Fibroblast of skin of abdomen (primary cell): ENCODE measurements at regions not wholly inside any gene's neighbourhood (a gene's known extent, or its start where the extent isn't known, plus 50 kb on each side); places are given as distances from the start of the nearest gene placed in this dataset.

Experiments
- DNase-seq: peaks from one replicate; pipeline ENCODE4 v3.0.0-alpha.2; 2013

DNA sequence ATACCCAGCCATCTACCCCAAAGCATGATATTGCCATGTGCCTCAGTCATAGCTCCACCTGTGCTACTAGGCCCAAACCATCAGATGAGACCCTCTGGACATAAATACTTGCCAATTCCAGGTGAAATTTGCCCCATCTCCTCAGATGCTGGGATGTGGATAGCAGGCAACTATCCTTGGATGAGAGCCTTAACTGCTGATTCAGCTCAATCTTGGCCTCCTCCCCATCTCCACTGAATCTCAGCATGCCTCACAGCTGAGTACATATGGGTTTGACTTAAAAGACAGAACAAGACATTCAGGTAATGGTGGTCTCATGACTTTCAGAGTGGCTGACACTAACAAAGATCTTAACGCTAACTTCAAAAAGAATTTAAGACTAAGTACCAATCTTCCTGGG, 50.8 kb upstream of the KLHL13 start:
- no peak for DNase-seq

DNA sequence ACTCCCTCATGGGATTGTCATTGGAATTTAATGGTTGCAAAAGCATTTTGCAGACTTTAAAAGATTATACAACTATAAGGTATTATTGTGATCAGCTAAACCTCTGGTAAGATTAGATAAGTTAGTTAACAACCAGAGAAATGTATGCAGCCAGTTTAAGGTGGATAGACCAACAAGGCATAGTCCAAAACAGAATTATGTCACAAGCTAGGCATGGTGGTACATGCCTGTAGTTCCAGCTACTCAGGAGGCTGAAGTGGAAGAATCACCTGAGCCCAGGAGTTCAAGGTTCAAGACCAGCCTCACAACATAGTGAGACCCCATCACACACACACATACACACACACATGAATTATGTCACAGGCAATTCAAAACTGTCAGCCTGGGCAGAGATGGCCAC, 54.7 kb upstream of the KLHL13 start:
- DNase-seq: no peak

DNA sequence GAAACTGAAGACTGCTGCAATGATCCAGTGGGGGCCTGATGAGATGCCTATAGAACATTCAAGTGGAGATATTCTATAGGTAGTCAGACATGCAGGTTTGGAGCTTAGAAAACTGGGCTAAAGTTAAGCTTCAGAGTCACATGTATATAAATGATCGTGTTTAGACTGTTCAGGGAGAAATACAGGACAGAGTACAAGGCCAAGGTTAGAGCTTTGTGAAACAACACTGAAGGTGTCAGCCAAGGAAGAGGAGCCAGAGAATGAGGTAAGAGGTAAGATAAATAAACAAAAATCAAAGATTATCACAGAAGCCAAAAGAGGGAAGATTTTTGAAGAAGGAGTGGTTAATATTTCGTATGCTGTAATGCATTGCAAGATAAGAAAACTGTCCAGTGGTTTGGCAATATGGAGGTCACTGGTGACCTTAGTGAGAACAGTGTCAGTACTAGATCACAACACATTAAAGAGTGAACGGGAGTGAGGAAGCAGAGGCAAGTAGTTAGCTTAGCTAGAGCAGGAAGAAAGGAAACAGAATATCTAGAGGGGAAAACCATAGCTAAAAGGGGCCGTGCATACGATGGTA, 58.0 kb upstream of the KLHL13 start:
- DNase-seq: no peak

DNA sequence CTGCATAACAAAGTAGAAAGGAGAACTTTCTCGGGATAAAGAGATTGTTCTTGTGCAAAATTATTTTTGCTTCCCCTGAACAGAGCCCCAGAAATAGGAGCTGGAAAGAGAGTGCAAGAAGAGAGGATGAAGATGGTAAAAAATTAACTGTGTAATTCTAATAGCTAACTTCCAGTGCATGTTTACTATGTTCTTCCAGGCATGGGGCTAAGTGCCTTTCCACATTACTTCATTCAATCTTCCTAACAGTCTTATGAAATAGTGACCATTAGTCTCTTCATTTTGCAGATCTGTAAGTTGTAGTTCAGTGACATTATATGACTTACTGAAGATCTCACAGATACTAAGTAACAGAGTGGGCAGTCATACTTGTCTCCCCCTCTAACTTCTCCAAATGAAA, 61.1 kb upstream of the KLHL13 start:
- no peak for DNase-seq

DNA sequence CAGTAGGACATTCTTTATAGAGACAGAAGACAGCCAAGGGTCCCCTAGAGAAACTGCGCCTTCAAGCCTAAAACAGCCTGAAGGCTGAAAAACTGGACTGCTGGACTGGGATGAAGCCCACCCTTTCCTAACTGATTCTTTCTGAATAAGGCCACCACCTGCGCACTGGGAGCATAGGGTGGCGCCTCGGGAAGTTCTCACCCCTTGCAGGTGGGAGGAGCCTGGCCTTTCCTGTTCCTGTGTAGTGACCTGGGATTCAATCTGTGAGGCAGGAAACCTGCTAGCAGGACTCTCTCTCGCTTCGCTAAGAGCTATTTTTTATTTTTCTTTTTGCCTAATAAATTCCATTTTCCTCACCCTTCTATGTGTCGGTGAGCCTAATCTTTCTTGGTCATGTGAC, 61.8 kb upstream of the KLHL13 start:
- no peak for DNase-seq

DNA sequence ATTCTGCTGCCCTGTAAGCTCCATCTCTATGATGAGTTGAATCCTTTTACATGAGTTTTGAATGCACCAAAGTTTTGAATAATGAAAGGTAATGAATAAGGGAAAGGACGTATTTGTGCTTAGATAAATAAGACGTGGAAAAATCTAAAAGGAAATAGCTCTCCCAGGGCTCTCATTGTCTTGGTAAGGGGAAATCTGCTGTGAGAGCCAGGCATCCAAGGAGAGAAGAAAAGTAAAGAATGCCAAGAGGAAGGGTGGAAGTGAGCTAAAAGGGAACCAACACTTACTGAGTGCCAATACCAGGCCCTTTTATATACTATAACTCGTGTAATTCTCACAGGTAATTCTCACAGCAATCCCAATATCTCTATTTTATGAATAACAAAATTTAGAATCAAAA, 62.6 kb upstream of the KLHL13 start:
- no peak for DNase-seq

DNA sequence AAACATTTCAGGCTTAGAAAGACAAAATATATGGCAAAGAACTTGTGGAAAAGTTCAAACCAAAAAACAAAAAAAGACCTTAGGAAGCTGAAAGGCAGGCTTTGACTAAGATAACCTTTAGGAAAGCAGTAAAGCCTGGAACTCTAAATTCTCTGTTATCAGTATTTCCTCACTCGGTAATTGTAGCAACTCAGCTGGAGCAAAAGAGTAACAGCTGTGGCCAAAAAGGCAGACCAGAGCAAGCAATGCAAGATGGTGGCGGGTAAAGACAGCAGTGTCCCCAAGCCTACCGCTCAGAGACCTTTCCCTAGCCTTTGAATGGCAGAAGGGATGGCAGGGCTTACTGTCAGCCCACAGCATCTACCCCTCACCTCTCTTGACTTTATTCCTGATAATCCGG, 63.1 kb upstream of the KLHL13 start:
- DNase-seq: no peak

DNA sequence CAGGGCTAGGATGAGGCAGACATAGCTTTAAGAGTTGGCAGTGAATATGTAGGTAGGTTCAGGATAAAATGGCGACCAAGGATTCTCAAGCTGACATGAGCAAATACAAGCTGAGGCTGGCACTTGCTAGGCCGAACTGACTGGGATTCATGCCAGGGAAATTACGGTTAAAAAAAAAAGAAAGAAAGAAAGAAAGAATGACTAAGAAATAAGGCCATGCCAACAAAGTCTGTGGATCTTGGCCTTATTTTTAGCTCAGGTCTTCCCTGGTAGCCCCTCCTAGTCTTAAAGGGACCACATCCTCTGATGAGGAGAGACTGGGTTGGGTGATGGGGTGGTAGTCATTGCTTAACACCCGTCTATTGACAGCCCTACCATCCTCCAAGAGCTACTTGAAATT, 64.4 kb upstream of the KLHL13 start:
- no peak for DNase-seq

DNA sequence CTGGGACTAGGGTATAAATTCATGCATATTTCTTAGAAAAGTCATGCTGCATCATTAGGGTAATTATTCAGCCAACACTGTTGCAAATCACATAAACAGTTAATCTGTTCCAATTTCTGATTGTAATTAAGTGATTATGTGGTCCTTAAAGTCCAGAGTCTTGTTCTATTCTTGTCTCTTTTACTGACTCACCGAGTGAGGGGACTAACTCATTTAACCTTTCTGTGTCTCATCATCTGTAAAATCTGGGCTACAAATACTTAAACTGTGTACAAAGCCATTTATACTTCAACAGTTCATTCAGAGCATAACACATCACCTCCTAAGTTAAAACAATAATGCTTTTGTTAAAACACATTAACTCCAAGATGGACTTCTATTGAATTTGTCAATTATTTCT, 65.4 kb upstream of the KLHL13 start:
- no peak for DNase-seq

DNA sequence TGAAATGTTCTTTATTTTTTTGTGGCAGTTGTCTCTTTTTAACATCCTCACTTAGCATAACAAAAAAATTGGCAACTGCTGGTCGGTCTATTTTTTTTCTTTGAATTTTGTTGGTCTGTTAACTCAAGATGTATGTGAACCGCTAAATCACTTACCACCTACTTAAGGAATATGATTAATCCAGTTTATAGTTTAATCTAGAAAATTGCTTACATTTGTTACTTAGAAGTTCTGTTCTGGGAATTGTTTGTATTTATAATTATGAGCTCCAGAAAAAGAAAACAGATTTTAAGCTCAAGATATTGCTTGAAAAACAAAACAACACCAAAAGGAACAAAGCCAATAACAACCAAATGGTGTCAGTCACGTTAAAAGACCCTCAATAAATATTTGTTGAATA, 66.1 kb upstream of the KLHL13 start:
- DNase-seq: no peak

DNA sequence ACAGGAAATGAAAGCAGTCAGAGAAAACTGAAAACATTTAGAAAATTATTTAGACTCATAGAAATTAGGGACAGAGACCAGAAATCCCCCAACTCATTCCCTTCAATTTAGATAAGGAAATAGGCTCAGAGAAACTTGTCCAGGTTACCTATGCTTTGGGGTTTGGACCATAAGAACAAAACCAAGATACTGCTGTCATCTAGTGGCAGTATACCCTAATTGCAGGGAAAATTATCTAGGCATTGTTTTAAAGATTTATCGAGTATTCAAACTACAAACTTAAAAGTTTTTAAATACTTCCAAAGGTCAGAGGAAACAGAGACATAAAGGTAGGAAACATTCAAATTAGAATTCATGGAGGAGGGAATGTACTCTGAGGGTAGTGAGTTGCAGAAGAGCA, 67.0 kb upstream of the KLHL13 start:
- DNase-seq: no peak

DNA sequence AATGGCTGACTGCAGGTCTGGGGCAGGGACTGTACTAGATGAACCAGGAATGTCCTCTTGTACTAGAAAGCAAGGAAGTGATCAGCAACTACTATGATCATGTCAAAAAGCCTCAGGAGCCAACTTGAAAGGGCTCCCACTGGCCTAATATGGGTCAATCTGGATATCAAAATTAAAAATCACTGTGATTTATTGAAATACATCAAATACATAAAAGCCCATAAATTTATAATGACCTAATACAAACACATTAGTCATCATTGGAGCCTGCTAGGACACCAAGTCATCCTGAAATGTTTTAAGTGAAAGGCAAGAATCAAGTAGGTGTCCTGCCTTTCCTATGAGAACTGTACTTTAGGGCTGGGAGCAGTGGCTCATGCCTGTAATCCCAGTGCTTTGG, 70.5 kb upstream of the KLHL13 start:
- no peak for DNase-seq

DNA sequence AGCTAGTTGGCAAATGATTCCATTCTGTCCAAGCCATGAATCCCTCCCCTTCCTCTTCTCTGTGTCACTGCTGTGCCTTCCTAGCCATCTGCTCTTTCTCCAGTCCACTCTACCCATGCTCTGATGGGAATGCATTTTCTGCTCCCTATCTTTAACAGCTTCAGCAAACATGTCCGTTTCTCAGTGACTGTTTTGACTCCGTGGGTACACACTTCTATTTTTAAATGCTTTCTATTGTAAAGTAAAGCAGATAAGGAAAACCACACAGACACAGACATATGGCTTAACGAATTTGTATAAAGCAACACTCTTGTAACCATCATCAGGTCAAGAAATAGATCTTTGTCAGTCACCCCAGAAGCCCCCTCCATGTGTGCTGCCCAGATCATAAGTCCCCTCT, 72.4 kb upstream of the KLHL13 start:
- DNase-seq: no peak

DNA sequence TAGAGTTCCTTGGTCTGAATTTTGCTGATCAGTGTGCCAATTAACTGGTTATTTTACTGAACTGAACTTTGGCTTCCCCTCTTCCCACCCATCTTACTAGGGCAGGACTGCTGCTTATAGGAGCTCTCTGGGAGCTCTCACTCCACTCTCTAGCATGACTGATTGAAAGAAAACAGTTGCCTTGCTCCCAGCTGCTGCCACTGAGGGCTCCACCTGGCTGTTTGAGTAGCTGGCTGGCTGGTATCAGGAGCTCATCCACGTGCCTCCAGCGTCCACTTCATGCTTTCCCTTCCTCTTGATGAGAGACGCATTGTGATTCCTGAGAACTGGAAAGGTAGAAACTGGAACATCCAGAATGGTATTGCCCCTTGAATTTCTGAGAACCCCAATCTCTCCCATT, 73.0 kb upstream of the KLHL13 start:
- DNase-seq: no peak

DNA sequence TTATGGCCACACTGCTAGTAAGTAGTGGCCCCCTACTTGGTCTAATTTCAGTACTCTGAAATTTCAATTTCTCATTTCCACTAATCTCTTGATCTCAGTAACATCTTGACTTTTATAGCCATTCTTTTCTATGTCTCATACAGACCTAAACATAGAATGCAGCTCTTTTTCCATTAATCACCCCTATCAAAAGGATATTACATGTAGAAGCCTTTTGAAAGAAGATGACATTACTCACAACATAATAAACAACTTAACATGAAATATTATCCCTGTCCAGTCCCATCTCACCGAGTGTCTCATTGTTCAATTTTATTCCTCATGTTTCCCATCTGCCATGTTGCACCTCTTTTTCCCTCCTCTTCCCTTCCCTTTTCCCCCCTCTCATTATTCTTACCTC, 81.1 kb upstream of the KLHL13 start:
- DNase-seq: no peak

DNA sequence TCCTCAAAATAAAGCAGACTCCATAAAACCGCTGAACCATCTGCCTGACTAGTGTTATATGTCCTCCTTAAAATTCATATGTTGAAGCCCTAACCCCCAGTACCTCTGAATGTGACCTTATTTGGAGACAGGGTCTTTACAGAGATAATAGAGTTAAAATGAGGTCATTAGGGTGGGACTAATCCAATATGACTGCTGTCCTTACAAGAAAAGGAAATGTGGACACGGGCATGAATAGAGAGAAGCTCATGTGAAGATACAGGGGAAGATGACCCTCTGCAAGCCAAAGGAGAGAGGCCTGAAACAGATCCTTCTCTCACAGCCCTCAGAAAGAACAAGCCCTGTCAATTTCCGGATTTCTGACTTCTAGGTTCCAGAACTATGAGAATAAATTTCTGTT, 82.0 kb upstream of the KLHL13 start:
- DNase-seq: no peak

DNA sequence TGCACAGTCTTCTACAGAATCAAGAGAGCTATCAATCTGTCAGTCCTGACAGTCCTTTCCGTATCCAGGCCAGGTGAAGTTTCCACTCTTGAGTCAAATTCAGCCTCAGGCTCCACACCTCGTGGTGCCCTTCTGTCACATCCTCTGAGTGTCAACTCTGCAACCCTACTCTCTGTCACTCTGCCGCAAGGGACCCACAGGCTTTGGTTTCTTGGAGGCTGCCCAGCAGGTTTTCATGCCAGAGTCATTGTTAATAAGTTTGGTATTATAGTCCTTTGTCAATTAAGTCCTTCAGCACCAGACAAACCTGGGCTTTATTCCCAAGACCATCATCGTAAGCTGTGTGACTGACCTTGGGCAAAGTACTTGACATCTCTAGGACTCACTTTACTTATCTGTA, 83.4 kb upstream of the KLHL13 start:
- DNase-seq: no peak

DNA sequence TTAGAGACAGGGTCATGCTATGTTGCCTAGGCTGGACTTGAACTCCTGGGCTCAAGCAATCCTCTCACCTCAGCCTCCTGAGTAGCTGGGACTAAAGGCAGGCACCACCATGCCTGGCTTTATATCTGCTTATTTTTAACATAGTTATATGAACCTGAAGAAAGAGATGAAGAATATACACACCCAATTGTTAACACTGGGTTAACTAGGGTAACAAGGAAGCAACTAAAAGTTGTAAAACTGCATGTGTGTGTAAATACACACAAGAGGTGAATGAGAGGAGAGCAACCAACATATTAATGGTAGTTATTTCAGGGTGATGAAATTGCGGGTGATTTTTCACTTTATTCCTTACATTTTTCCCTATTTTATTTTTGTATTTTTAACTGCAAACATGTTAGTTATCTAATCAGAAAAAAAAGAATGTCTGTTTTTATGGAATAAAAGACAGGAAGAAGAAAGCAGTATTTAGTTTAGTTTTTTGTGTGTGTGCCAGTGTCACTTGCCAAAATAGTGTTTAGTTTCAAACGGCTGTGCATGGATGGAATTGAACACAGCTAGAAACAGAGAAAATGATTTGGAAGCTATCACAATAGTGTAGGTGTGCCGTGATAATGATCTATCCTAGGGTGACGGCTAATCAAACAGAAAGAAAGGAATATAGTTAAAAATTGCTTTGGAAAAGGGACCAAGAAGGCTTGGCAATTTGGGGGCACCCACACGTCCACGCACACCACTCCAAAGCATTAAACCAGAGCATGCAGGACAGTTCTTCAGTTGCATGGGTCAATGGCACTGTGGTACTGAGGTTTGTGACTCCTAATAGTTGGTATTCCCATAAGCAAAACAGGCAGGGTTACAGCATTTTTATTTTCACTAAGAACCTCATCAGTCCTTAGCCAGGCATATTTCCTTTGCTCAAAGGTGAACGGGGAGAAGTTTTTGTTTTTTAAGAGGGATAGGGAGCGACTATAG, 89.1 kb upstream of the KLHL13 start:
- no peak for DNase-seq

DNA sequence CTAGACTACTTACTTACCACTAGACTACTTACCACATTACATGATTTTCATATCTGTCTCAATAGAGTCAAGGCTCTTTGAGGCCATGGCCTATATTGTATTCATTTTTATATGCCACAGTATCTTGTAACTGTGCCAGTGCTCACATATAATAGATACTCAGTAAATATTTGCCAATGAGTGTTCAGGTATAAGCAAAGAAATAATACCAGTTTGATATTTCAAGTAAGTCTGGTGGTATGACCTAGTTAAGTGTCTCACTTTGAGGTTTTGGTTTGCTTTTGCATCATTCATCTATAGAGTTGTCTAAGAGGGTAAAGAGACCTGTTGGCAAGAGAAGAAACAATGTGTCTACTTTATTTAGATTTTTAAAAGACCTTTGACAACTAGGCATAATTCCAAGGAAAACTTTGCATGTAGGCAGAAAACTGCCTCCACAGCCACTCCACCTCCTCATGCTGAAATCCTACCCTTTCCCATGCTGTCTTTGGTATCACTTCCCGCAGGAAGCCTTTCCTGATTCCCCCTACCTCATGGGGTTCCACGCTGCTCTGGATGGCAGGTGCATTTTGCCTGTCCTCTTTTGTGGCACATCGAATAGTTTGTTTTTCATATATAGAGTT, 91.3 kb upstream of the KLHL13 start:
- no peak for DNase-seq

DNA sequence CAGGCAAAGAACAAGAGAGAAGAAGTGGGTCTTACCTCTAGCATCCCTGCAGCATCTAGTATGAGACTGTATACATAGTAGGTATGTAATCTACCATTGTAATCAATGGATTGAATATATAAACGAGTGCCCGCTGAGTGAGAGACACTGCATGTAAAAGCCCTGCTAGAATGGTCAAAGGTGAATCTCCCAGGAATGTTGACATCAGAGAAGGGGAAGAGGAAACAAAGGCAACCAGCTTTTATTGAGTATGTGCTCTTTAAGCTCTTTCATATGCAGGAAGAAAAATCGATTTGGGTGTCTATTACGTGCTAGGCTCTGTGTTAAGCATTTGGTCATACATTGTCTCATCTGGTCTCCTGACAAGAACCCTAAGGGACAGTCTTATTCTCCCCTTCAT, 91.9 kb upstream of the KLHL13 start:
- no peak for DNase-seq

DNA sequence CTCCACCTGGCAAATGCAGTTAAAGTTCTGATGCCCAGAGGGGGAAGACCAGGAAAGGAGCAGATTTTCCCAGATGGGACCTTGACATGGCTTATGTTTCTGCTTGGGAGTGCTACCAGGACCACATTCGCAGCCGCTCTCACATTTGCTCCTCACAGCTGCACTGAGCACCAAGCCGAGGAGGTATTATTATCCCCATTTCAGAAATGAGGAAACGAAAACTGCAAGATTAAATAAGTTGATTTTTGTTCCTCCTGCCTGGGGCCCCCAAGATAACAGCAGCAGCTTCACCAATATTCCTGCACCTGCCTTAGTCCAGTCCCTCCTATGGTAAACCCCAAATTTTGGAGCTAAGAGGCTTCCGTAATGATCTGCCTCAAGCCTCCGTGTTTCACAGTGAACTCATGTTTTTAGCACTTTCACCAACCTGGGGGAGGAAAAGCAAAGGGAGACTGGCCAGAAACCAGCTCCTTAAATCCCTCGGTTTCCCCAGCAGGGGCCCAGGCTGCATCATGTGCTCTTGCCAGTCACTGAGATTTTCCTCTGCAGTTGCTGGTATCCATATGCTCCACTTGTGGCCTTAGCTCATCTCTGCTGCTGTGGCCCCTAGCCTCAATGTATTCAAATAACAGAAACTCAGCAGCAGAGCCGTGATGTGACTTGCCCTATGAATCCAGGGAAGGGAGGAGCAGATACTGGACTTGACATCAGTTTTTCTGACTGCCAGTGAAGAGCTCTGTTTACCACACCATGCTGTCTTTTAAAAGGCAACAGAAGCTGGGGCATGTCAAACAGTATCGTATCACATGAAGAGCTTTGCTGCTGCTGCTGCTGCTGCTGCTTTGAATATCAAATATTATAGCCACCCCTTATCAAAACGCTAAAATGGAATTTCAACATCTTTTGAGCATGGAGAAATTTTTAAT, 95.5 kb upstream of the KLHL13 start:
- DNase-seq: no peak

DNA sequence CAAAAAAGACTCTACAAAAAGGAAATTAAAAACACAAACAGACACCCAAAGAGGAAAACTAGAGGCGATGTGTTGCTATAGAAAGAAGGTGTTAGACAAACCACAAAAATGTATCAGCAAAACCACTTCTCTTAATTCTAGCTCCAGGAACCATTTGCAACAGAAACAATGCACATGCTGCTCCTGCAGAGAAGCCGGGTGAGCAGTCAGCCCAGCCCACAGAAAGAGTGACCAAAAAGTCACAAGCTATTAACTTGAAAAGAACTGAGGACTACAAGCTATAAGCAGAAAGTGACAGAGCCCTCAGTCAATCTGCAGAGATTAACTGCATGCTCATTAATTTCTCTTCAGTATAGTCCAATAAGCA, 96.2 kb upstream of the KLHL13 start:
- DNase-seq: no peak

DNA sequence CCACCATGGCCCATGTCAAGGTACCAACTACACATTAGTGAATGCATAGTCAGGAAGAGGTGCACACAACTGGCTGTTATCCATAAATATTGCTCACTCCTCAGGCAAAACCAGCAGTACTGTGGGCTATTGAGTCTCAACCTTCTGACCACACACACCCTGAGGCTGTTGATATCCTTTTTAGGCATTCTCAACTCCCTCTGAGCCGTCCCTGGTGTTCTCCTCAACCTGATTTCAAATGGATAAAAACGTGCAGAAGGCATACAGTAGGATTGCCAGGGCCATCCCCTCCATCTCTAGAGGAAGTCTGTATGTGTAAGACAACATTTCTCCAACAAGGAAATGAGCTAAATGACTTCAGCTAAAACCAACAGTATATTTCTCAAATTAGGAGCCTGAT, 98.7 kb upstream of the KLHL13 start:
- no peak for DNase-seq
